Liver (tissue), 7 donors: ENCODE measurements at regions not wholly inside any gene's neighbourhood (a gene's known extent, or its start where the extent isn't known, plus 50 kb on each side); places are given as distances from the start of the nearest gene placed in this dataset.

Experiments used
- DNase-seq: peaks from one replicate; pipeline ENCODE4 v3.0.0-alpha.2; 2017; ENCODE audit warnings: low spot score
- H3K27ac ChIP-seq, 2 donors: one replicate each; pipeline ENCODE4 v1.7.0; 2013; ENCODE audit warnings: inconsistent platforms in 2 of 2, low read length in 2 of 2, control low read depth in 1 of 2, low read depth in 1 of 2, mild to moderate bottlenecking in 1 of 2
- H3K27me3 ChIP-seq, 4 donors: one replicate each; pipeline versions ENCODE4 v1.6.1 to v1.7.0; 2013; ENCODE audit warnings: low read length in 3 of 4, inconsistent platforms in 1 of 4, mild to moderate bottlenecking in 1 of 4, moderate library complexity in 1 of 4; ENCODE audit not compliant: control insufficient read depth in 4 of 4, insufficient read depth in 4 of 4
- H3K36me3 ChIP-seq, 4 donors: one replicate each; pipeline versions ENCODE4 v1.6.1 to v1.7.0; 2013; ENCODE audit warnings: low read length in 3 of 4, mild to moderate bottlenecking in 3 of 4, low read depth in 1 of 4, moderate library complexity in 1 of 4; ENCODE audit not compliant: control insufficient read depth in 4 of 4, insufficient read depth in 3 of 4
- H3K4me1 ChIP-seq, 4 donors: one replicate each; pipeline versions ENCODE4 v1.6.1 to v1.7.0; 2013; ENCODE audit warnings: low read length in 3 of 4, mild to moderate bottlenecking in 3 of 4, moderate library complexity in 1 of 4; ENCODE audit not compliant: control insufficient read depth in 4 of 4, insufficient read depth in 4 of 4
- H3K4me3 ChIP-seq, 3 donors: one replicate each; pipeline versions ENCODE4 v1.6.1 to v1.7.0; 2013; ENCODE audit warnings: low read length in 3 of 3, control low read depth in 1 of 3, low read depth in 1 of 3, mild to moderate bottlenecking in 1 of 3
- H3K9ac ChIP-seq, 2 donors: one replicate each; pipeline ENCODE4 v1.7.0; 2013; ENCODE audit warnings: low read length in 2 of 2, mild to moderate bottlenecking in 2 of 2, moderate library complexity in 2 of 2, control low read depth in 1 of 2, low read depth in 1 of 2
- H3K9me3 ChIP-seq, 4 donors: one replicate each; pipeline versions ENCODE4 v1.6.1 to v1.7.0; 2013; ENCODE audit warnings: low read length in 3 of 4; ENCODE audit not compliant: control insufficient read depth in 4 of 4
- HNF4A ChIP-seq, 2 donors: conservative IDR thresholded peaks; 2 replicates each; pipeline ENCODE4 v1.6.1; 2016; ENCODE audit warnings: antibody characterized with exemption in 2 of 2, mild to moderate bottlenecking in 2 of 2
- HNF4G ChIP-seq: IDR thresholded peaks from 2 replicates; pipeline ENCODE4 v1.6.1; 2016; ENCODE audit warnings: antibody characterized with exemption
- JUND ChIP-seq, 2 donors: IDR thresholded peaks; 2 replicates each; pipeline ENCODE4 v1.6.1; 2016; ENCODE audit warnings: antibody characterized with exemption in 2 of 2
- MAX ChIP-seq: IDR thresholded peaks from 2 replicates; pipeline ENCODE4 v1.6.1; 2016; ENCODE audit warnings: antibody characterized with exemption
- NR2F2 ChIP-seq: IDR thresholded peaks from 2 replicates; pipeline ENCODE4 v1.6.1; 2016; ENCODE audit warnings: antibody characterized with exemption
- REST ChIP-seq: IDR thresholded peaks from 2 replicates; pipeline ENCODE4 v1.6.1; 2016; ENCODE audit warnings: antibody characterized with exemption, mild to moderate bottlenecking
- RXRA ChIP-seq, 2 donors: IDR thresholded peaks; 2 replicates each; pipeline ENCODE4 v1.6.1; 2017 to 2018; ENCODE audit warnings: antibody characterized with exemption in 2 of 2, mild to moderate bottlenecking in 1 of 2
- SP1 ChIP-seq: IDR thresholded peaks from 2 replicates; pipeline ENCODE4 v1.6.1; 2018; ENCODE audit warnings: antibody characterized with exemption, mild to moderate bottlenecking
- ZBTB33 ChIP-seq: IDR thresholded peaks from 2 replicates; pipeline ENCODE4 v1.6.1; 2016; ENCODE audit warnings: antibody characterized with exemption
- WGBS: extraction: QIAGEN DNeasy Blood & Tissue Kit; methylation state at CpG from one replicate; pipeline ENCODE4 v1.1.7; 2013; 5-methylcytosine and 5-hydroxymethylcytosine counted together
- TF ChIP-seq, protein P1 (sequence below): IDR thresholded peaks from 2 replicates; pipeline ENCODE4 v1.6.1; 2016; ENCODE audit warnings: antibody characterized with exemption
- donor health status: healthy.
- donor health status: healthy.
- donor health status: healthy.
- donor health status: healthy.

DNA sequence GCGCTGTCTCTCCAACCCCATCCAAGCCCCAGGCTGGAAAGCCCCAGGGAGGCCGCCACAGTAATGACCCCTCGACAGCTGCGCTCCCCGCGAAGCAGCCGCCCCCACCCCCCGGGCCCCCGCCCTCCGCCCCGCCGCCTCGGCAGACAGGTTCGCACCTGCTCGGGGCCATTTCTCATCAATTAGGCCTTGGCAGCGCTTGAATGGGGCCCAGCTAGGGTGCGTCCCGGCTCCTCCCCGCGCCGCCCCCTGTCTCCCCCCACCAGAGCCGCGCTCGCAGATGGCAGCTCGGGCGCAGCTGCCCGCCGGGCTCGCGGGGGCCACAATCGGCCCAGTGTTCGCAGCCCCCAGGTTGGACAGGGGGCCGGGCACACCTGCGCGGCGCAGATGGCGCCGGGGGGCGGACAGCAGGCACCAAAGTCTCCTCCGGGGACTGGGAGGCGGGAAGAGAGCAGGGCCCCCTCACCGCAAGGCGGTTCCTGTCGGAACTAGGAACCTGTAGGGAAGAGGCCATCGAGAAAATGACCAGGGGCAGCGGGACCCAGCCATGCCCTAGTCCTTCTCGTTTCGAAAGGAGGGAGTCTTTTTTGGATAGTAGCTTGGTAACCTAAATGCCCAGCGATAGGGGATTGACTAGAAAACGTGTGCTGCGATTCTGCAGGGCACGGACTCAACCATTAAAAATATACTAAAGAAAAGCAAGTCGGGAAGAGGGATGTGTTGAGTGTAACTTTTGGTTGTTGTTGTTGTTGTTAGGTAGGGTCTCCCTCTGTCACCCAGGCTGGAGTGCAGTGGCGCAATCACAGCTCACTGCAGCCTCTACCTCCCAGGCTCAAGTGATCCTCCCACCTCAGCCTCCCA, 83.2 kb upstream of the EYA2 start (continued):
- TF ChIP-seq HNF4A (conservative IDR thresholded peaks at IDR 0.05): no peak
- TF ChIP-seq, protein P1, sequence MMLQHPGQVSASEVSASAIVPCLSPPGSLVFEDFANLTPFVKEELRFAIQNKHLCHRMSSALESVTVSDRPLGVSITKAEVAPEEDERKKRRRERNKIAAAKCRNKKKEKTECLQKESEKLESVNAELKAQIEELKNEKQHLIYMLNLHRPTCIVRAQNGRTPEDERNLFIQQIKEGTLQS: no peak
- TF ChIP-seq NR2F2: no peak
- TF ChIP-seq MAX: no peak
- TF ChIP-seq RXRA (IDR thresholded peaks at IDR 0.05): no peak
- TF ChIP-seq SP1: no peak
- TF ChIP-seq JUND (IDR thresholded peaks at IDR 0.05): no peak

GRCh38 chr20:46814366-46815232, 80.0 kb upstream of the EYA2 start:
- no peak for DNase-seq
- 73% methylated on average over 8 of the region's 8 CpGs for WGBS
- no peaks in the 10 kb centered on the region for H3K9me3 ChIP-seq

More at GRCh38 chr20:46814366-46815232, 80.0 kb upstream of the EYA2 start:
- no peak overlapping the region for H3K9ac ChIP-seq
- H3K4me1 ChIP-seq: peaks cover 0 to 9% (median 8%) of the 10 kb centered on the region in 4 donors
- H3K27ac ChIP-seq: no peak overlapping the region
- no peak overlapping the region for H3K4me3 ChIP-seq
- H3K36me3 ChIP-seq: no peaks in the 10 kb centered on the region
- no peaks in the 10 kb centered on the region for H3K27me3 ChIP-seq
- no peak for TF ChIP-seq SP1
- no peak for TF ChIP-seq NR2F2
- no peak for TF ChIP-seq ZBTB33
- TF ChIP-seq HNF4G: no peak
- no peak for TF ChIP-seq JUND (IDR thresholded peaks at IDR 0.05)
- TF ChIP-seq REST: no peak
